ENCODE measurements at regions not wholly inside any gene's neighbourhood (a gene's known extent, or its start where the extent isn't known, plus 50 kb on each side); places are given as distances from the start of the nearest gene placed in this dataset.

GRCh38 chr7:46320956-46321355 lies 399.9 kb upstream of the IGFBP3 start:
- H3K36me3 ChIP-seq (ENCODE audit: insufficient read depth, low read length): no peaks in the 10 kb centered on the region
- no peak overlapping the region for H3K4me3 ChIP-seq (ENCODE audit: low read length, poor library complexity, severe bottlenecking)
- H3K27me3 ChIP-seq (ENCODE audit: insufficient read depth, low read length, poor library complexity, severe bottlenecking): no peaks in the 10 kb centered on the region
- no peaks in the 10 kb centered on the region for H3K9me2 ChIP-seq (replicated peaks; ENCODE audit: low read depth, low read length)
- H3K4me2 ChIP-seq (ENCODE audit: low read depth, low read length, poor library complexity, severe bottlenecking): no peak overlapping the region
- TF ChIP-seq, protein P1, sequence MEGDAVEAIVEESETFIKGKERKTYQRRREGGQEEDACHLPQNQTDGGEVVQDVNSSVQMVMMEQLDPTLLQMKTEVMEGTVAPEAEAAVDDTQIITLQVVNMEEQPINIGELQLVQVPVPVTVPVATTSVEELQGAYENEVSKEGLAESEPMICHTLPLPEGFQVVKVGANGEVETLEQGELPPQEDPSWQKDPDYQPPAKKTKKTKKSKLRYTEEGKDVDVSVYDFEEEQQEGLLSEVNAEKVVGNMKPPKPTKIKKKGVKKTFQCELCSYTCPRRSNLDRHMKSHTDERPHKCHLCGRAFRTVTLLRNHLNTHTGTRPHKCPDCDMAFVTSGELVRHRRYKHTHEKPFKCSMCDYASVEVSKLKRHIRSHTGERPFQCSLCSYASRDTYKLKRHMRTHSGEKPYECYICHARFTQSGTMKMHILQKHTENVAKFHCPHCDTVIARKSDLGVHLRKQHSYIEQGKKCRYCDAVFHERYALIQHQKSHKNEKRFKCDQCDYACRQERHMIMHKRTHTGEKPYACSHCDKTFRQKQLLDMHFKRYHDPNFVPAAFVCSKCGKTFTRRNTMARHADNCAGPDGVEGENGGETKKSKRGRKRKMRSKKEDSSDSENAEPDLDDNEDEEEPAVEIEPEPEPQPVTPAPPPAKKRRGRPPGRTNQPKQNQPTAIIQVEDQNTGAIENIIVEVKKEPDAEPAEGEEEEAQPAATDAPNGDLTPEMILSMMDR (conservative IDR thresholded peaks at IDR 0.05; ENCODE audit: low read length): no peak
- TF ChIP-seq EZH2phosphoT487 (IDR thresholded peaks at IDR 0.05; ENCODE audit: borderline replicate concordance): no peak
- no peaks in the 10 kb centered on the region for H4K20me1 ChIP-seq (ENCODE audit: insufficient read depth, low read length, poor library complexity, severe bottlenecking)
- no peaks in the 10 kb centered on the region for H3K9me3 ChIP-seq (ENCODE audit: insufficient read depth, low read depth, low read length)
- H3K9ac ChIP-seq (ENCODE audit: low read depth, low read length, poor library complexity, severe bottlenecking): no peak overlapping the region
- H3F3A ChIP-seq (ENCODE audit: low read depth): no peaks in the 10 kb centered on the region
- no peaks in the 10 kb centered on the region for H3K79me2 ChIP-seq (ENCODE audit: insufficient read depth, low read length)
- no peak overlapping the region for H2AFZ ChIP-seq (ENCODE audit: low read length)
- H3K4me1 ChIP-seq (ENCODE audit: insufficient read depth, low read length, poor library complexity, severe bottlenecking): no peaks in the 10 kb centered on the region

GRCh38 chr7:46319841-46320240 lies 398.8 kb upstream of the IGFBP3 start:
- no peaks in the 10 kb centered on the region for H3K9me3 ChIP-seq (ENCODE audit: insufficient read depth, low read depth, low read length)
- no peak overlapping the region for H3K4me3 ChIP-seq (ENCODE audit: low read length, poor library complexity, severe bottlenecking)
- no peak for TF ChIP-seq EZH2phosphoT487 (IDR thresholded peaks at IDR 0.05; ENCODE audit: borderline replicate concordance)
- no peaks in the 10 kb centered on the region for H3K36me3 ChIP-seq (ENCODE audit: insufficient read depth, low read length)
- H3K9ac ChIP-seq (ENCODE audit: low read depth, low read length, poor library complexity, severe bottlenecking): no peak overlapping the region
- no peaks in the 10 kb centered on the region for H3K27me3 ChIP-seq (ENCODE audit: insufficient read depth, low read length, poor library complexity, severe bottlenecking)
- no peaks in the 10 kb centered on the region for H3K79me2 ChIP-seq (ENCODE audit: insufficient read depth, low read length)
- no peaks in the 10 kb centered on the region for H4K20me1 ChIP-seq (ENCODE audit: insufficient read depth, low read length, poor library complexity, severe bottlenecking)
- no peak overlapping the region for H3K4me2 ChIP-seq (ENCODE audit: low read depth, low read length, poor library complexity, severe bottlenecking)
- H3F3A ChIP-seq (ENCODE audit: low read depth): no peaks in the 10 kb centered on the region
- no peaks in the 10 kb centered on the region for H3K9me2 ChIP-seq (replicated peaks; ENCODE audit: low read depth, low read length)
- no peak overlapping the region for H2AFZ ChIP-seq (ENCODE audit: low read length)
- no peaks in the 10 kb centered on the region for H3K4me1 ChIP-seq (ENCODE audit: insufficient read depth, low read length, poor library complexity, severe bottlenecking)

GRCh38 chr7:46318276-46318675 lies 397.2 kb upstream of the IGFBP3 start:
- no peaks in the 10 kb centered on the region for H3K27me3 ChIP-seq (ENCODE audit: insufficient read depth, low read length, poor library complexity, severe bottlenecking)

DNA sequence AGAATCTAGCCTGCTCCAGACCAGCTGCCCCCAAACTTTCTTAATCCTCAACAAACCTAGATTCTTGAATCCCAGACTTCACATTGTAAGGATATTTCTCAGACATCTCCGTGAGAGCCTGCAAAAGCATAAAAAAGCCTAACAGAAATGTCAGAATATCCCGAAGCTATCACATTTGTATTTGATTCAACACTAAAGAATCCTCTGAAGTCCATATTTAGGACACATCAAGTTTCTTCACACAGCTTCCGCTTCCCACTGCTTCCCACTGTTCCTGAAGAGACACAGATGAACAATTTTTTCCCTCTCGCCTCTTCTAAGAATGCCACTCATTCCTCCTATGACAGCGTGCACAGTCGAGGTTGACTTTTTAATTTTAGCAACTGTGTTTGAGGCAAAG lies 396.2 kb upstream of the IGFBP3 start:
- no peaks in the 10 kb centered on the region for H3K36me3 ChIP-seq (ENCODE audit: insufficient read depth, low read length)
- no peak overlapping the region for H2AFZ ChIP-seq (ENCODE audit: low read length)
- H4K20me1 ChIP-seq (ENCODE audit: insufficient read depth, low read length, poor library complexity, severe bottlenecking): no peaks in the 10 kb centered on the region
- no peaks in the 10 kb centered on the region for H3K9me2 ChIP-seq (replicated peaks; ENCODE audit: low read depth, low read length)
- no peak overlapping the region for H3K4me2 ChIP-seq (ENCODE audit: low read depth, low read length, poor library complexity, severe bottlenecking)
- no peak overlapping the region for H3K4me3 ChIP-seq (ENCODE audit: low read length, poor library complexity, severe bottlenecking)
- H3K9ac ChIP-seq (ENCODE audit: low read depth, low read length, poor library complexity, severe bottlenecking): no peak overlapping the region
- no peaks in the 10 kb centered on the region for H3K9me3 ChIP-seq (ENCODE audit: insufficient read depth, low read depth, low read length)
- no peaks in the 10 kb centered on the region for H3K27me3 ChIP-seq (ENCODE audit: insufficient read depth, low read length, poor library complexity, severe bottlenecking)
- TF ChIP-seq EZH2phosphoT487 (IDR thresholded peaks at IDR 0.05; ENCODE audit: borderline replicate concordance): no peak
- TF ChIP-seq, protein P1 (conservative IDR thresholded peaks at IDR 0.05; ENCODE audit: low read length): no peak
- no peaks in the 10 kb centered on the region for H3K4me1 ChIP-seq (ENCODE audit: insufficient read depth, low read length, poor library complexity, severe bottlenecking)
- H3F3A ChIP-seq (ENCODE audit: low read depth): no peaks in the 10 kb centered on the region
- H3K79me2 ChIP-seq (ENCODE audit: insufficient read depth, low read length): no peaks in the 10 kb centered on the region

More at GRCh38 chr7:46318276-46318675, 397.2 kb upstream of the IGFBP3 start:
- no peaks in the 10 kb centered on the region for H3K9me3 ChIP-seq (ENCODE audit: insufficient read depth, low read depth, low read length)
- H3K9me2 ChIP-seq (replicated peaks; ENCODE audit: low read depth, low read length): no peaks in the 10 kb centered on the region
- H3K9ac ChIP-seq (ENCODE audit: low read depth, low read length, poor library complexity, severe bottlenecking): no peak overlapping the region
- no peaks in the 10 kb centered on the region for H3K4me1 ChIP-seq (ENCODE audit: insufficient read depth, low read length, poor library complexity, severe bottlenecking)
- no peak overlapping the region for H2AFZ ChIP-seq (ENCODE audit: low read length)
- H3K4me3 ChIP-seq (ENCODE audit: low read length, poor library complexity, severe bottlenecking): no peak overlapping the region
- no peaks in the 10 kb centered on the region for H3F3A ChIP-seq (ENCODE audit: low read depth)
- H3K79me2 ChIP-seq (ENCODE audit: insufficient read depth, low read length): no peaks in the 10 kb centered on the region
- no peak overlapping the region for H3K4me2 ChIP-seq (ENCODE audit: low read depth, low read length, poor library complexity, severe bottlenecking)
- TF ChIP-seq, protein P1 (conservative IDR thresholded peaks at IDR 0.05; ENCODE audit: low read length): no peak
- TF ChIP-seq EZH2phosphoT487 (IDR thresholded peaks at IDR 0.05; ENCODE audit: borderline replicate concordance): no peak
- H4K20me1 ChIP-seq (ENCODE audit: insufficient read depth, low read length, poor library complexity, severe bottlenecking): no peaks in the 10 kb centered on the region
- no peaks in the 10 kb centered on the region for H3K36me3 ChIP-seq (ENCODE audit: insufficient read depth, low read length)
